ENCODE measurements at regions not wholly inside any gene's neighbourhood (a gene's known extent, or its start where the extent isn't known, plus 50 kb on each side); places are given as distances from the start of the nearest gene placed in this dataset.

DNA sequence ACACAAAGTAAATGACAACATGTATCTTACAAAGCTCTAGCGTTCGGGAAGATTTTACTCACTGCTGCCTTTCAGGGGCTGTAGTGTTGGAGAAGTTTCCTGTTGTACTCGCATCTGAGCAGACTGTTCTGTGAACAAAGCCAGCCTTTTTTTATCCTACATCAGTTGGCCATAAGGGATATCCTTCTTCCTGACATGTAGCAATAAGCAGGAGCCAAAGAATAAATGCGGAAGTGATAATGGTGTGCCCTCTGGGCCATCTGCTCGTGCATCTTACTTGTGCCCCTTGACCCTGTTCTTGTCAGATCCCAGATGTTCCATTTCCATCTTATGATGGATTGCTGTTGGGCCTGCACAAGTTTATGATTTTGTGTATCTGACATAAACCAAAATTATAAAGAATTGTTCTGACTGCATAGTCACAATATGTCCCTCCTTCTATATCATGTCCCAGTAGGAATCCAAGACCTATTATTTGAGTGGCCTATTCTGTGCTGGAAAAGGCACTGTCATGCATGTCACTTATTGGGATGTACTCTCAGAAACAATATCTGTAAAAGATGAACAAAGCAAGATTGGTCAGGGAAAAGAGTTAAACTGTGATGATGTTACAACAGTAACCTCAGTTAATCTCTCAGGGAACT is 631.3 kb downstream of the NSUN3 start:
- TF ChIP-seq CTCF (IDR thresholded peaks at IDR 0.05) (no peak), POLR2A (IDR thresholded peaks at IDR 0.05) (no peak)

All from body of pancreas (tissue), 4 donors.